GM21360 (cell line): ENCODE measurements at regions not wholly inside any gene's neighbourhood (a gene's known extent, or its start where the extent isn't known, plus 50 kb on each side); places are given as distances from the start of the nearest gene placed in this dataset.

Experiments used
- ATAC-seq: cut with Tn5 transposase; IDR thresholded peaks from one replicate; pipeline ENCODE4 v1.9.1; 2021; ENCODE audit warnings: mild to moderate bottlenecking, moderate library complexity; ENCODE audit not compliant: unreplicated experiment

DNA sequence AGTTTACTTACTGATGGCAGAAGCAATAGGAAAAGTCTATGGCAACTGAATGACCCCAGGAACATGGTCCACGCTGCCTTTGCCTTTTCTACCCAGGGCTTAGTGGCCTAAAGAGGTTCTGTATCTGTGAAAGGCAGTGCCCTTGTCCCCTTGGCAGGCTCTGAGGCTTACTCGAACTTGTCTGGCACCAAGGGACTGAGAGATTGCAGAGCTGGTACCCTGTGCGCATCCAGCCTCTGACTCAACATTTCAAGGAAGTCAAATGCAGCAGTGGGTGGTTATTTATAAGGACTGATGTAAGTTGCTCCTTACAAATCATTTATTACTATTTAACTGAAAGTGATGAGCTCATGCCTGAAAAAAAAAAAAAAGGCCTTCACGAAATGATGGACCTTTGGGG, 299.9 kb upstream of the MYOCD start:
- ATAC-seq: no peak

DNA sequence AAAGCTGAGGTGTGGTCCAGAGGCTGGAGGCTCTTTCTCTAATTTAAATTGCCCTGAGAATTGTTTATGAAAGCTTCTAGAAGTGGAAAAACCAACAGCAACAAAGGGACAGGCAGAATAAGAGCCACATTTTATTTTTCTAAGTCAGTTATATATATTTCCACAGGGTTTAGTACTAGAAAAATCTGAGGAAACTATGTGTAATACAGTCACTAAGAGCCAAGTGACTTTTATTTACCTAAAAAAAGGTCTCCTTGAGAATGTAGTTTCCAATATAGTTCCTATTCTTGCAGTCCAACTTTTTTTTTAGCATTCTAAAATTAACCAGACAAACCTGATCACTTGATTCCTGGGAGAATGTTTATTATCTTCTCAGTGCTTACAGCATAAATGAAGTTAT, 296.6 kb upstream of the MYOCD start:
- ATAC-seq: no peak

DNA sequence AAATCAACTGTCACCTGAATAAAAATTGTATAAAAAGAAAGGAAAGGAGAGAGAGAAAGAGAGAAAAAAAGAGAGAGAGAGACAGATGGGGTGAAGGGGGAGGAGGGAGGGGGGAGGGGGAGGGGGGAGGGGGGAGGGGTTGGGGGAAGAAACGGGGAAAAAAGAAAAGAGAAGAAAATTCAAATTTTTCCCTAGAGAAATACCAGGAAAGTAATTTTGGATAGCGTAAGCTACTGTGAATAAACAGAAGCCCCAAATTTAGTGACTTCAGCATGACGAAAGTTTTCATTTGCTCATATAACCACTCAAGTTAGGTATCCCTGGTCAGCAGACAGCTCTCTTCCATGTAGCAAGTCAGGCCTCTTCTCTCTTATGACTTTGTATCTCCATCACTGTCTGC, 289.4 kb upstream of the MYOCD start:
- no peak for ATAC-seq

DNA sequence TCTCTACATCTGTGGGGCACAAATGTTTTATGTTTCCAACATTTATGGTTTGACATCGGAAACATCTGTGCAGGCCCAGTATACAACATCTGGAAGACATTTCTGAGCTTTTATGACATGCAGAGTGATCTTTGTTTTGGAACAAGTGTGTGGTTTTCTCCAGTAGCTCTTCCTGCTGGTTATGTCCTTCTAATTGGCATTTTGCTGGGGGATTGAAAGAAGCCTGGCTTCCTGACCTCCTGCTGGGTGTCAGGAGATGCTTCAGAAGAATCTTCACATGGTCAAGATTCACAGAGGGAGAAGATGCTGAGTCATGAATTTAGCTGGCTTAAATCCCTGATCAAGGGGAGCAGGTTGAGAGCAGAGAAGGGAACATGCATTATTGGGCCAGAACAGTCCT, 279.5 kb upstream of the MYOCD start:
- ATAC-seq: no peak

DNA sequence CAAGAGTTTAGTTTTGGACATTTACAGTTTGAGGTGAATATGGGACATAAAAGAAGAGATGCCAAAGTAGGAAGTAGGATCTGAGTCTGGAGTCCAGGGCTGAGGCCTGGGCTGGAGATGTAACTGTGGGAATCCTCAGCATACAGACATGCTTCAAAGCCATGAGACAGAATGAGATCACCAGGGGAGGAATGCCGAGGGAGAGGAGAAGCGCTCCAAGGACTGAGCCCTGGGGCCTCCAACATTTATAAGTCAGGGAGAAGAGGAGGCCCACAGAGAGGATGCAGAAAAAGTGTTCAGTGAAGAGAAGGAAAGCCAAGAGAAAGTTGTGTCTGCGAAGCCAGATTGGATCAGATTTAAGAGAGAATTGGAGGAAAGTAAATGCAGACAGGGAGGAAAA, 277.5 kb upstream of the MYOCD start:
- ATAC-seq: no peak

DNA sequence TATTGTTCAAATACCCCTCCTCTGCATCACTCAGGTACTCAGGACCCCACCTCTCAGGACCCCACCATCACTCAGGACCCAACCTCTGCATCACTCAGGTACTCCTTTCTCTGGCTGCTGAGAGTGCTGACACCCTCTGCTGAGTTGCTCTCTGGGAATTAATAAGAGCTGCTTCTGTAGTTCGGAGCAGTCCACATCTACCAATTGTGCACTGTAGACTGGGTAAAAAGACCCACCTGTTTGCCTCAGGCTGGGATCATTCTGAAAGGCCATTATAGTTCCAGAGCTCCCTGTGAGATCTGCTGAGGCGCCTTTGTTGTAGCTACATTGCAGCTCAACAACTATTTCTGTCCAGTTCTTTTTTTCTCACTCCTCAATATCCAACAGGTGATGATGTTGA, 276.3 kb upstream of the MYOCD start:
- no peak for ATAC-seq

DNA sequence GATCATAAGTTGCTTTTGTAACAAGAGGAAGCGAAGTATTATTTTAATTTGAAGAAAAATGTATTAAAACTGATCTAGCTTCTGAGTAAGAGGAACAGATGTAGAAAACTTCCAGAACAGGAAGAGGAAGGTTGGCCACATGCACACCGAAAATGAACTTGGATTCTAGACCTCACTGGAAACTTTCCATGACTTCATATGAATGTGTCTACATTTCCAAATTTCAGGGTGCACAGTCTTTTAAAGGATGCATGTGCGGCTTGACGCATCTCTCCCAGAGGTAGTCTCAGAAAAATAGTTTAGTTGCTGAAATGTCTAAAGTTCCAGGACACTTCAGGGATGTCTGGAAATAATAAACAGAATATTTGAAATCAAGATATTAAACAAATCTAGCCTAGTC, 275.1 kb upstream of the MYOCD start:
- ATAC-seq: no peak

DNA sequence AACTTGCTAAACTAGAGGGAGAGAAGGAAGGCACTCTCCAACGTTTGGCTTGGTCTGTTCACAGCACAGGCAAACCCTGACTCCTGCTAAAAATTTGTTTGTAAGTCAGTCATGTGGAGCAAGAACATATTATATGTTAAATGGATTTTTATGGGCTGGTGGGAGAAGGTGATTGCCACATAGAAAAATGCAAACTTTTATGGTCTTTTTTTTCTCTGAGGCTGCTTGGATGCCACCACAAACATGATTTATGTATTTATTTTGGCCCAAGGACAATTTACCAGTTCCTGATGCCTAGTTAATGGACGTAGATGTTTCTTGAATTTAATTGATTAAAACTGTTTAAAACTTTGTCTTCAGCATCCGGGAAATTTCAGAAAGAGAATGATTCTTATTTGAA, 274.2 kb upstream of the MYOCD start:
- ATAC-seq: no peak

DNA sequence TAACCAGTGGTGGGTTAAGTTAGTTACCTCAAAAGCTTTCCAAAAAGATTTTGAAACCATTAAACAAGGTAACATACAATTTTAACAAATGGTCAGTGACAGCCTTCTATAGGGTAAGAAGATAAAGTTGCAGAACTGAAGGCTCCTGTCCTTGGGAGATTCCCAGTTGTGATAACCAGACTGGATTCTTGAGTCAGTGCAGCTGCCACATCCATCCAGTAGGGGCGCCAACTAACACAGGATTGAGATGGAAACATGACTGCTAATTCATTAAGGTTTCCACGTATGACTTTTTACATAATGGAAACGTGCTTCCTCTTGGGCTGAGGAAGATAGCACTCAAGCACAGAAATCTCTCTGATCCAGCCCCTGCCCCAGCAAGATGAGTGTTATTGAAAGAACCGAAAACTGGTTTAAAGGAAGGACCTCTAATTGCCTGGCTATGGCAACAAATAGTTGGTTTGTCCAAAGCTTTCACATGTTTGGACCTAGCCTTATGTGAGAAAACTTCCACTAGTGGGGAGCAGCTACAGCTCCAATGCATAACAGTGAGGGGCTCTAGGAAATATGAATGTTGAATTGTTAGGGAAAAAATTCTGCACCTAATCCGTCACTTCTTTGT, 269.8 kb upstream of the MYOCD start:
- no peak for ATAC-seq

DNA sequence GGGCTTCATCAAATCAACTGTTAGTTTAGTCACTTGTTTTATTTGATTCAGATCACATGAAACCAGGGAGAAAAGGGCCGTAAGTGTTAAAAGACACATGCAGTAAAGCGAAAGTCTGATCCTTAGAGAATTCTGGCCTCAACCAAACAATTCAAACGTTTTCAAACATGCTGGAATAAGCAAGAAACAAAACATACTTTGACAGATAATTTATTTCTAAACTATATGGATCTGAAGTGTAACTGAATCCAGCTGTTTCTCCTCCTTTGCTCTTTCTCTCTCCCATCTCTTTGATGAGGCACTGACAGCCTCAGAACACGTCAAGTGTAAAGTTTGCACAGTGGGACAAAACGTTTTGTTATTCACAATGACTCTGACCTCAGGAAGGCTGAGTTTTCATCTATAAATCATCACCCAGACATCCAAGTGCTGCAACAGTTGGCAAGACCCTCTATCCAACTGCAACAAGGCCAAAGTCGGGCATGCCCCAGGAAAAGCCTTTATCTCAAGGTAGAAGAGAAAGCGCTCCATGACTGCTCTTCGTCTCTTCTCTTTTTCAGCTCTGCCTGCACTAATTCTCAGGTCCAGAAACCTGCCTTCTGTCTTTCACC, 267.1 kb upstream of the MYOCD start:
- ATAC-seq: no peak

DNA sequence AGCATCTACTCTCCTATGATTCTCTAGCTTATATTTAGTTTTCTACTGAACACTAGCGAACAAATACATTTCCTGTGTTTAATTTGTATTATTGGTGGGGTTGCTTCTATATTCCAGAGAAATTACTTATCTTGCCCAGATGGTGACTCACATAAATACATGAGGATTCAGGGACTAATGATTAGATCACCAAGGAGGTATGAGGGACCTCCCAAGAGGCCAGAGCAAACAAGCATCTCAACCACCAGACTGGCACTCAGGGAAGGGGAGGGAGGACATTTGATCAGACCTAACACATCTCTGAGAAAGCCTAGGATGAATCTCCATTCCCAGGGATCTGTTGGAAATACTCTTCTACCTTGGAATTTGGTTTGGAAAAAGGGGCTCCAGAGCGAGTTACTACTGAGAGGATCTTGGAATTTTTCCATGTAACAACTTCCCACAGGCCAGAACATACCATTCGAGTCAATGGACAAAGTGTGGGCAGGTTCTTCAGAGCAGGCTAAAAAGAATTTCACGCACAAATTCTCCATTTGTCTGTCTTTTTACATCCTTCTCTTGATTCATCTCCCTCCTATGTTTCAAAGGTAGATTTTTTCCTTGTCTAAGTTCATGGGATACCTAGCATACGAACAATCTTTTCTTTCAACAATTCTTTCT, 262.6 kb upstream of the MYOCD start:
- ATAC-seq: no peak

DNA sequence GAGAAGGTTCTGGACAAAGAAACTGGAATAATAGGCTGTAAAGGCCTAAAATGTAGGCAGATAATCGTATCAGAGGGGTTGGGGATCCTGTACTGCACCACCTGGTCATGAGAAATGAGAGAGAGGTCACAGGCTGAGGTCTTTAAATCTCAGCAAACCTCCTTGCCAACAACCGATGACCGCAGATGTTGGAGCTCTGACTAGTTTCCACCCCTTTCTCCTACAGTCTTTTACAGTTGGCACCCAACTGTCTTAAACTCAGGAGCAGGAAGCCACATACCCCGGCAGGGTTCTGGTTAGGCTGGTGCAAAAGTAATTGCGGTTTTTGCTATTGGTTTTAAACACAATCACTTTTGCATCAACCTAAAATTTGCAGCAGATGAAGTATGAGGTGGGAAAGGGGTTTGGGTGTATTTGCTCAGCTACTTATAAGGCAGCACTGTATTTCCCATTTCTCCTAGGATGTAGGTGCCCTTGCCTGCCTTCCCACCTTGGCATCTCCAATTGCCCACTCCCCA, 261.8 kb upstream of the MYOCD start:
- no peak for ATAC-seq

DNA sequence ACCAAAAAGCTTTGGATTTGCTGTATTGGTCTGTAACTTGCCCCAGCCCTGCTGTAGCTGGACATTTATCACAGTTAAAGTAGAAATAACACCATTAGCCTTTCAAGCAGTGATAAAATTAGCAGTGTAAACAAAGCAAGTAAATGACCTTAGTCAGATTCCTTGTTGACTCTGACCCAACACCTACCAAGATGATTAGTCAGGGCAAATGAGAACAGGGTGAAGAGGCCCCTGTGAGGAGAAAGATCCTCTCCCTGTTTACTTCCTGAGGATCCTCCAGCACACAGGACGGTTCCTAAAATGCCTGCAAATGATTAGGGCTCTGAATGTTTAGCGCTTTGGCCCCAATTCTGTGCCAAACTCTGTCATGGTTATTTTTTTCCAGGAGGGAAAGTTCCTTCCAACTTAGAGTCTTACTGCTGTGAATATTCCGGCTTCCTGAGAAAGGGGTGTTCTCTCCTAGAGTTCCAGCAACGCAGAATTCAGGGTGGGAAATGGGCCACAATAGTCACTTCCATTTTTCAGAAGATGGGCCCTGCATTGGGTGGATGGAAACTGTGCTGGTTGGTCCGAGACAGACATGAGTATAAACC, 259.0 kb upstream of the MYOCD start:
- no peak for ATAC-seq

DNA sequence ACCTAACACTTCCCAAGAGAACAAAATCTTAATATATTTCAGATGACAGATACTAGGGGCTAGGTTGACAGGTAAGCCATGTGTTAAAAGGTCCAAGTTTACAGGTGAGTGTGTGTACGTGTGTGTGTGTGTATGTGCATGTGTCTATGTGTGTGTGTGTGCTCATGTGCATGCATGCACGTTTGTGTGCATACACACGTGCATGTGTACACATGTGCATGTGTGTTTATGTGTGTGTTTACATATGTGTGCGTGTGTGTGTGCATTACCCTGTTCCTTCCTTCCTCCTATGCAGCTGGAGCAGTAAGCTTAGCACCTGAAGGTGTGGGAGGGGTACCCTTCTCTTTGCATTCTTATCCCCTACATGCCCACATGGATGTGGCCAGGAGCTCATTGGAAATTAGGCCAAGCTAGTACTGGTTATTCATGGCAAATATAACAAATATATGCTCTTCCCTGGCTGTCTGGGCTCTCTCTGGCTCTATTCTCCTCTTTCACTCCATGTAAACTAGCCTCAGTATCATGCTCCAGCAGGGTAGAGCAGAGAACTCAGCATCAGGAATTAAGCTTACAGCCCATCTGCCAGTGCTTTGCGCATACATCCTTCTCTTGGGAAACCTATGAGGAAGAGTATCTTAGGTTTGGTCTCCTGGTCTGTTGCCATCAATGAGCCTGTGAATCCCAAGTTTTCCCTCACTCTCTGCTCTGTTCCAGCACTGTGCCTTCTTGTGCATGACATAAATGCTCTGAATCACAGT, 258.0 kb upstream of the MYOCD start:
- no peak for ATAC-seq

DNA sequence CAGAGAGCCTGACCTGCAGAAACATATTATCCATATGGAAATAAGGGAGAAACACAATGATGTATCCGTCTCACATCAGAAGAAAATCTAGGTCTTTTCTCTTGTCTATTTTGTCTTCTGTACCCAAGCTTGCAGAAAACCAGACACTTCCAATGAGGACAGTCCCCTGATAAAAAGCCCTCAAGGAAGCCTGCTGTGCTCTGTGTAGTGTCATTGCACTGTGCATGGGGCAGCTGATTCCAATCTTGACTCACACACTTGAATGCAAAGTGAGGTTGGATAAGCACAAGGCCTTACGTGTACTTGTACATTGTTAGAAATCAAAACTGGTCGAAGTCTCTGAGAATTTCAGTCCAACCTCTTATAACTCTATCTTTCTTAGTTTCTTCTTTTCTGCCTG, 256.6 kb upstream of the MYOCD start:
- no peak for ATAC-seq

DNA sequence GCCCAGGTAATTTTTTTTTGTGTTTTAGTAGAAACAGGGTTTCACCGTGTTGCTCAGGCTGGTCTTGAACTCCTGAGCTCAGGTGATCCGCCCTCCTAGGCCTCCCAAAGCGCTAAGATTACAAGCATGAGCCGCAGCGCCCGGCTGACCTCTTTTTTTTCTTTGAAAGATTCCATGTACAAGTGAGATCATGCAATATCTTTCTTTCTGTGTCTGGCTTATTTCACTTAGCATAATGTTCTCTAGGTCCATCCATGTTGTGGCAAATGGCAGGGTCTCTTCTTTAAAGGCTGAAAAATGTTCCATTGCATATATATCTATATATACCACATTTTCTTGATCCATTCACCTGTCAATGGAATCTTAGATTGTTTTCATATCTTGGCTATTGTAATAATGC, 255.0 kb upstream of the MYOCD start:
- no peak for ATAC-seq

DNA sequence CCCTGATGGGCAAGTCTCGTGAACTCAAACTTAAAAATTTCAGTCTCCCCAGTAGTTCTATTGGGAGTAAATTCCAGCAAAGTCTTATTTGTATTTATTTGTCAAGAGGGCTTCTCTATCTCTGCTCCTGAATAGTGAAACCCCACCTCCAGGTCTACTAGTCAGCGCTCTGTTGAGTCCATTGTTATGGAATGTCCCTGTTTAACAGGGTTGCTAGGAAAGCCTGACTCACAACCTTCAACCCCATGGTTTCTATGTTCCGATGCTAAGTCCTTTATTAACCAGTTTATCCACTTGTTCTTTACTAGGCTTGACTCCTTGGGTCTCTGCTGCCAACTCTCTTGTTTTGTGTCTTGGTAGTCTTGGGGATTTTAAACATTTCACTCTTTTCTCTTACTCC, 250.7 kb upstream of the MYOCD start:
- no peak for ATAC-seq

DNA sequence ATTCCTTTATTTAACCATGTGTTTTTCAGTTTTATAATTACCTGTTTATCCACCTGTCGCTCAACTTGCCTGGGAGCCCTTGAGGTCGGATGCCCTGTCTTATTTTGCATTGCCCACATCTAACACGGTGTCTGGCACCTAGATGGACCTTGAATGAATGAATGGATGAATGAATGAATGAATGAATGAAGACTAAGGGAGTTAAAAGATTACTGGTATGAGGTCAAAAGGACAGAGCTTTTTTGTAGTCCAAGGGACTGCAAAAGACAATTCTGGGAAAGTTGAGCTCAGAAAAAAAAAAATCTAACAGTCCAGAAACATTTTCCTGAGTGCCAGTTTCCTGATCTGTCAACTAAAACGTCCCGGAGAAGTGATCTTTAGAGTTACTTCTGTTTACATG, 244.6 kb upstream of the MYOCD start:
- ATAC-seq: no peak

DNA sequence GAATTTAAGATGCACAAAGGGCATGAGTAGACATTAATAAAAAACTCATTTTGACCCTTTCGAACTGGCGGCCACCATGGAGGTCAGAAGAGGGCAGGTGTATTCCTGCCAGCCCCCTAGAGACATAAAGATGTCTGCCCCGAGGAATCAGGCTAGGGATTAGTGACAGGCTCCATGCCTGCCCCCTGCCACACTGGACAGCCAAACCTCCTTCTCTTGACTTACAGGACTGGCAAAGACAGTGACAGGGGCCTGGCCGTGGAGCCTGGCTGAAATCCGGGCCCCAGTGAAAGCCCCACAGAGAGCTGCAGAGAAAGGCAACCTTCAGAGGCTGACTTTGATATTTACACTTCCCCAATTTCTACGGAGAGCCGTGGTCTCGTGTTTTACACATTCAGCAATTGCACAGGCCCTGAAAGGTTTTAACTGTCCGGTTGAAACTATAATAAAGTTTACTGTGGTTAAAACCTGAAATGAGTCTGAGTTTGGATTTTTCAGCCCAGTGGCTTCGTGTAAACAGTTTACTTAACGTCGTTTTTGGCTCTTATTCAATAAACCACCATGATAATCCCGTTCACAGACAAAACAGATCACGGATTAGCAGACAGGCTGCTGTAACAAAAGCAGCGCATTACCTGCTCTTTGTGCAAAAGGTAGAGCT, 243.9 kb upstream of the MYOCD start:
- no peak for ATAC-seq

DNA sequence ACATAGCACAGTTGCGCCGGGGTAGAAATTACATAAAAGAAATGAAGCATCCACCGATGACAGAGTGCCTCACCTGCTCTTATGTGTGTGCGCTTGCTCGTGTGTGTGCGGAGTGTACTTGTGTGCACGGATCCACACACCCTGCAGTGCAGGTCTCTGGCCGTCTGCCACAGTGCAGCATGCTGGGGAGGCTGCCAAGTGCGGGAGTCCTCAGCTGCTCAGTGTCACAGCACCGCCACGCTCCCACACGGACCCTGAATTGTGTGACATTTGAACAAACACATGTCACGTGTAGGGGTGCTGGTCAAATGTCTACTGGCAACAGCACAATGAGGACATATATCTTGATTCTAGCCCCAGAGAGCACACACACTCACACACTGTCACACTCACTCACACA, 243.0 kb upstream of the MYOCD start:
- ATAC-seq: no peak

DNA sequence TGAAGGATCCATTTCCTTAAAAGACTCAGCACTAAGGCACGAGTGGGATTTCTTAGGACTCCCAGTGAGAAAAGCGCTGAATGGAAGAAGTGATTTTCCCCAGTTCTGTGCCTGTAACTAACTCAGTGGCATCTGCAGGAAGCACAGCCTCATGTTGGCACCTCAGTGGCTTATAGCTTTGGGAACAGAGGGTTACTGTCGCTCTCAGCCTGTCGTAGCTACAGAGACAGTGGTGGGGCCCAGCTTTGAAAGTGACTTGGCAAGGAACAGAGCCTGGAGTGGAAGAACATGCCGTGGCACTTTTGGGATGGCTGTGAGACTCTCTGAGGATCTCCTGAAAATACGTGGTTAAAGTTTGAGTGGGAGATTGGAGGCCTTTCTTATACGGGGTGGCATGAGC, 242.4 kb upstream of the MYOCD start:
- ATAC-seq: no peak
